BJ (cell line): ENCODE measurements at regions not wholly inside any gene's neighbourhood (a gene's known extent, or its start where the extent isn't known, plus 50 kb on each side); places are given as distances from the start of the nearest gene placed in this dataset.

ENCODE experiments used
- CTCF ChIA-PET: fragments of 350-600 bp; formaldehyde crosslinking; extraction: SDS; loops from one replicate; lab custom pipeline; 2021; ENCODE audit warnings: antibody characterized with exemption, inconsistent platforms; lab: Yijun Ruan, JAX
- POLR2A ChIA-PET: fragments of 300-600 bp; sonication (Branson Sonifier 250); formaldehyde crosslinking; extraction: SDS; loops from one replicate; lab custom pipeline; 2021; ENCODE audit warnings: antibody characterized with exemption; lab: Charles Lee
- DNase-seq: peaks from one replicate; pipeline ENCODE4 v3.0.0-alpha.2; 2011; ENCODE audit warnings: low read depth
- H3K27me3 ChIP-seq: 2 replicates; pipeline ENCODE4 v1.6.0; 2011; ENCODE audit warnings: low read length; ENCODE audit not compliant: control insufficient read depth, insufficient read depth
- H3K36me3 ChIP-seq: 2 replicates; pipeline ENCODE4 v1.5.1; 2011; ENCODE audit warnings: low read length; ENCODE audit not compliant: control insufficient read depth, insufficient read depth
- H3K4me3 ChIP-seq: 2 replicates; pipeline ENCODE4 v1.5.1; 2011; ENCODE audit warnings: low read depth, mild to moderate bottlenecking, control low read depth, low read length
- CTCF ChIP-seq: IDR thresholded peaks from 2 replicates; pipeline ENCODE4 v1.5.1; 2011; ENCODE audit warnings: low read depth, mild to moderate bottlenecking, control low read depth, inconsistent platforms, low read length, moderate library complexity; ENCODE audit not compliant: insufficient read depth

GRCh38 chr2:147512206-147512605, 332.6 kb upstream of the ACVR2A start:
- Histone ChIP-seq H3K27me3 (no peaks in the 10 kb centered on the region), H3K36me3 (no peaks in the 10 kb centered on the region), H3K4me3 (no peak overlapping the region)
- POLR2A ChIA-PET, result no interaction called here
- no peak for DNase-seq
- no peak for TF ChIP-seq CTCF
- CTCF ChIA-PET, result no interaction called here

GRCh38 chr2:147511491-147511948, 333.3 kb upstream of the ACVR2A start:
- TF ChIP-seq CTCF, result no peak
- peak; percentile 1 for DNase-seq
- H3K27me3 ChIP-seq, result no peaks in the 10 kb centered on the region
- H3K36me3 ChIP-seq, result no peaks in the 10 kb centered on the region
- ChIA-PET CTCF (no interaction called here), POLR2A (no interaction called here)
- no peak overlapping the region for H3K4me3 ChIP-seq

- H3K27me3 ChIP-seq, result no peaks in the 10 kb centered on the region
- POLR2A ChIA-PET, result no interaction called here
- CTCF ChIA-PET, result no interaction called here
- no peak for TF ChIP-seq CTCF
- H3K36me3 ChIP-seq, result no peaks in the 10 kb centered on the region
- no peak overlapping the region for H3K4me3 ChIP-seq
- no peak for DNase-seq
These were observed 335.0 kb upstream of the ACVR2A start for GRCh38 chr2:147509821-147510220.

- Histone ChIP-seq H3K4me3 (no peak overlapping the region), H3K27me3 (no peaks in the 10 kb centered on the region), H3K36me3 (no peaks in the 10 kb centered on the region)
- no peak for TF ChIP-seq CTCF
- no peak for DNase-seq
- CTCF ChIA-PET, result interaction anchor here (1.3 kb wide), 1 partner anchor 15 kb away, joined by 4 read pairs; no protein-coding TSS in a partner anchor
- POLR2A ChIA-PET, result no interaction called here
These were observed 337.9 kb upstream of the ACVR2A start for GRCh38 chr2:147506889-147507288.

- ChIA-PET CTCF (no interaction called here), POLR2A (no interaction called here)
- Histone ChIP-seq H3K36me3 (no peaks in the 10 kb centered on the region), H3K4me3 (no peak overlapping the region), H3K27me3 (no peaks in the 10 kb centered on the region)
- DNase-seq, result no peak
- TF ChIP-seq CTCF, result no peak
These were observed 342.0 kb upstream of the ACVR2A start for GRCh38 chr2:147502711-147503290.
